ENCODE measurements at regions not wholly inside any gene's neighbourhood (a gene's known extent, or its start where the extent isn't known, plus 50 kb on each side); places are given as distances from the start of the nearest gene placed in this dataset.

DNA sequence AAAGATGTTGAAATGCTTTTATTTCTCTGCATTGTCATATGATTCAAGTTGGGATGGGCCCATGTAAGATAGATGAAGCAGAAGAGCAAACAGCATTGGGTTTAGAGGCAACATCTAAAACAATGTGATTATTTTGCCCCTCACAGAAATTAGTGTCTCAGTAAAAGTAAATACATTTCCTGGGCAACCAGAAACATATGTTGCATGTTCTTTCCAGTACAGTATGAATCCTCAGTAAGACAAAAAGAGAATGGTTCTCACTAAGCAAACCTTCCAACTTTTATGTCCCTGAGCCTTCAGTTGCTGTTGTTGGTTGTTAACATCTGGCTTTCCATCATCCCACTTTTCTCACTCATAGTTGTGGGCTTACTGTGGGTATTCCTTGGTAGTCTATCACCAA, 222.5 kb upstream of the PRPS1L1 start:
- no peak overlapping the region for H3K4me3 ChIP-seq (ENCODE audit: low read depth, low read length)
- DNase-seq (ENCODE audit: low read depth): no peak
- TF ChIP-seq, protein P1, sequence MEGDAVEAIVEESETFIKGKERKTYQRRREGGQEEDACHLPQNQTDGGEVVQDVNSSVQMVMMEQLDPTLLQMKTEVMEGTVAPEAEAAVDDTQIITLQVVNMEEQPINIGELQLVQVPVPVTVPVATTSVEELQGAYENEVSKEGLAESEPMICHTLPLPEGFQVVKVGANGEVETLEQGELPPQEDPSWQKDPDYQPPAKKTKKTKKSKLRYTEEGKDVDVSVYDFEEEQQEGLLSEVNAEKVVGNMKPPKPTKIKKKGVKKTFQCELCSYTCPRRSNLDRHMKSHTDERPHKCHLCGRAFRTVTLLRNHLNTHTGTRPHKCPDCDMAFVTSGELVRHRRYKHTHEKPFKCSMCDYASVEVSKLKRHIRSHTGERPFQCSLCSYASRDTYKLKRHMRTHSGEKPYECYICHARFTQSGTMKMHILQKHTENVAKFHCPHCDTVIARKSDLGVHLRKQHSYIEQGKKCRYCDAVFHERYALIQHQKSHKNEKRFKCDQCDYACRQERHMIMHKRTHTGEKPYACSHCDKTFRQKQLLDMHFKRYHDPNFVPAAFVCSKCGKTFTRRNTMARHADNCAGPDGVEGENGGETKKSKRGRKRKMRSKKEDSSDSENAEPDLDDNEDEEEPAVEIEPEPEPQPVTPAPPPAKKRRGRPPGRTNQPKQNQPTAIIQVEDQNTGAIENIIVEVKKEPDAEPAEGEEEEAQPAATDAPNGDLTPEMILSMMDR (conservative IDR thresholded peaks at IDR 0.05; ENCODE audit: low read depth, low read length): no peak

DNA sequence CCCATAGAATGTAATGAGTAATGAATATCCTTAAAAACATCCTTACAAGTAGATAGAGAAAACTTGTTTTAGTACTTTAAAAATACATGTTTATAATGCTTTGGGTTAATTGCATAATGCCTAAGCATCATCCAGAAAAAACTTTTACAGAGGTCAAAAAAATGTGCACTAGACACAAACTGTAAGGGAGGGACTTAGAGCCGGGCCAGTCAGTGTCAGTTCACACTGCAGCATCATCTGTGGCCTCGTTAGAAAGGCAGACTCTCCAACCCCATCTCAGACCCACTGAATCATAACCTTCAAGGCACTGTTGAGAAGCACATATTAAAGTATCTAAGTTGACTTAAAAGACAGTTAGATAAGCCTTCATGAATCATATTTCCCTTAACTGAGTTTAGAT, 230.1 kb upstream of the PRPS1L1 start:
- H3K4me3 ChIP-seq (ENCODE audit: low read depth, low read length): no peak overlapping the region
- no peak for DNase-seq (ENCODE audit: low read depth)
- TF ChIP-seq, protein P1 (conservative IDR thresholded peaks at IDR 0.05; ENCODE audit: low read depth, low read length): no peak

DNA sequence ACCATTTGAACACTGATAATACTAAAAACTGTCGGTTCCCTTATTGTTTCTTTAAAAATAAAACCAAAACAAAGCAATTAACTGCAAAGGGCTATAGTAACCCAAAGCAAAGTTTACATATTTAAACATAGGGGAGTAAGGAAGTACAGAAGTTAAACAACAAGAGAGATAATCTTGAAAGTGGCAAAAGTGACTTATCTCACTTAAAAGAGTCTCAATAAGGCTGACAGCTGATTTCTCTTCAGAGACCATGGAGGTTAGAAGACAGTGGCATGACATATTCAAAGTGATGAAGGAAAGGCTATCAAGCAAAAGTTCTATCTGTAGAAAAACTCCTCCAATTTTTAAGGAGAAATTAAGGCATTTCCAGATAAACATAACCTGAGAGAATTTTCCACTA, 233.5 kb upstream of the HDAC9 start:
- TF ChIP-seq, protein P1 (conservative IDR thresholded peaks at IDR 0.05; ENCODE audit: low read depth, low read length): no peak
- H3K4me3 ChIP-seq (ENCODE audit: low read depth, low read length): no peak overlapping the region
- DNase-seq (ENCODE audit: low read depth): no peak

DNA sequence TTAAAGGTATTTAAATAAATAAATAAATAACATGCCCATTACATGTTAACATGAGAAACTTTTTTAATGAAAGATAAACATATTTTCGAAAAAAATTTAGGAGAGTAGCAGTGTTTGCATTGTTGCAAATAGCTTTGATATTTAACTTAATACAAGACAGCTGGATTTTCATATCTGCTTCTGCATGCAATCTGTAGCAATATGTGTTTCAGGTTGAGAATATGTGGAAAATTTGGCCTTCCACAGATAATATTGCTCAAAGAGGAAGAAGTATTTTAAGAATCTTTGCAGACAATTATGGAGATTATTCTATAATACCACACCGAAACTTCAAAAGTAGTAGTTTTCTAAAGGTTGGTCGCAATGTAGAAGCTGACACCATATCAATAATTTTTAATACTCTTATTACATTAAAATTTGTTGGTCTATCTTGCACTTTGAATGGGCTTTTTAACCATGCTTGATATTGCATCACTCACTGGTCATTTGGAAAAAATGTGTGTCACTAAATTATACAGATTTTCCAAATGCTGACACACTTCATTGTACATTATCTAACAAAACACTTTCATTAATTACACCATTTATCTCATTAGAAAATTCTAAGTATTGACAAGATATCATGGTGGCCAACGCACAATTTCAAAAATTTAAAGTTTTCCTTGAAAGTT, 229.8 kb upstream of the HDAC9 start:
- TF ChIP-seq, protein P1 (conservative IDR thresholded peaks at IDR 0.05; ENCODE audit: low read depth, low read length): no peak
- DNase-seq (ENCODE audit: low read depth): no peak
- H3K4me3 ChIP-seq (ENCODE audit: low read depth, low read length): no peak overlapping the region

DNA sequence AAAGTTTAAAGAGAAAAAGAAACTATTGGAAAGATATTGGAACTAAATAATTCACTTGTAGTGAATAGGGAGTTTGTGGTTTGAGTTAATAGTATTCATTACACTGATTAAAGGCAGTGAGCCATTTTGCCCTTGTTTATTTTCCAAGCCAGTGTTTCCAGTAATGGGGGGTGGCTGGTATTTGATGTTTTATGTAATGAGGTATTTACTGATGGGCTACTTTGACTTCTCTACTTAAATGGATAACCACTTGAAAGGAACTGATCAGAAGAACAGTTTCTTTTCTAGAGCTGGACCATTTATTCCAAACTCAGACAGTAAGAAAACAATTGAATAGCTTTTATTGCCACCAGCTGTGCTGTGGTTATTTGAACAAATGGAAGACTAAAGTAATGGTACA, 227.0 kb upstream of the HDAC9 start:
- H3K4me3 ChIP-seq (ENCODE audit: low read depth, low read length): no peak overlapping the region
- TF ChIP-seq, protein P1 (conservative IDR thresholded peaks at IDR 0.05; ENCODE audit: low read depth, low read length): no peak
- DNase-seq (ENCODE audit: low read depth): no peak

DNA sequence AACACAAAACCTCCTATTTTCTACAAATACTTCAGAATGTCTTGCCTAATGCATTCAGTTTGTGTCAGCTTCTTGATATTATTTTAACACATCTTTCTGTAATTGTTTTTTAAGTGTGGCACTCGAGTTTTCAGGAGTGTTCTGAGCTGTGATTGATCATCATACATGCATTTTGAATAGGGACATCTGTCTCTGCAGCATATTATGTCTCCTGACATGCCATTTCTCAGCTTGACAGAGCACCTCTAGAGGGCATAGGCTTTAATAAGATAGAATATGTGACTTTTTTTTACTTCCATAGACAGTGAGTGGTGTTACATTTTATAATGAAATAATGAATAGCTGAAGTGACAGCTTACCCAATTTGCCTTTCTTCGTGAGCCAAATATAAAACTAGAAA, 219.2 kb upstream of the HDAC9 start:
- DNase-seq (ENCODE audit: low read depth): no peak
- H3K4me3 ChIP-seq (ENCODE audit: low read depth, low read length): no peak overlapping the region
- TF ChIP-seq, protein P1 (conservative IDR thresholded peaks at IDR 0.05; ENCODE audit: low read depth, low read length): no peak

DNA sequence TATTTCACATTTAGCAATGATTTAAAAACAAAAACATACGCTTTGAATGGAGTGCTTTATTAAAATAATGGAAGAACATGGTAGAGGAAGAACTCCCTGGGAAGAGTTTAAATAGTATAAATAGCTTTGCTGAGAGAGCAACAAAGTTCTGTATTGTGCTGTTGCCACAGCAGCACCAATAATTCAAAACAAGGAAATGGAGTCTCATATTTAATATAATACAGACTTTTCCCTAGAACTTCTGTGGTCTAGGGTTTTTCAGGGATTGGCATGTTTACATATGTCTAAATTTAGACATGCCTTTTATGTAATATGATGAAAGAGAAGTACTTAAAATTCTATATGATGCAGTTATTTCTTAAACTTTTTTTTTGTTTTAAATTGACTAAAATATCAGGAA, 217.2 kb upstream of the HDAC9 start:
- TF ChIP-seq, protein P1 (conservative IDR thresholded peaks at IDR 0.05; ENCODE audit: low read depth, low read length): no peak
- H3K4me3 ChIP-seq (ENCODE audit: low read depth, low read length): no peak overlapping the region
- DNase-seq (ENCODE audit: low read depth): no peak

Data from epithelial cell of proximal tubule (primary cell).